Loucy (cell line): ENCODE measurements at regions not wholly inside any gene's neighbourhood (a gene's known extent, or its start where the extent isn't known, plus 50 kb on each side); places are given as distances from the start of the nearest gene placed in this dataset.

Experiments
- CTCF ChIP-seq: fragments of 200-600 bp; sonication (generic); conservative IDR thresholded peaks from 2 replicates; pipeline ENCODE4 v1.5.1; 2014; ENCODE audit warnings: mild to moderate bottlenecking, antibody characterized with exemption, low read length
- EZH2phosphoT487 ChIP-seq: fragments of 200-600 bp; IDR thresholded peaks from 2 replicates; pipeline ENCODE4 v1.6.1; 2018; ENCODE audit warnings: antibody characterized with exemption, mild to moderate bottlenecking, moderate library complexity, borderline replicate concordance

- TF ChIP-seq CTCF (no peak), EZH2phosphoT487 (no peak)
These were observed 276.7 kb upstream of the DIAPH2 start for GRCh38 chrX:96407981-96408380.
